Prostate gland (tissue), 2 donors: ENCODE measurements at regions not wholly inside any gene's neighbourhood (a gene's known extent, or its start where the extent isn't known, plus 50 kb on each side); places are given as distances from the start of the nearest gene placed in this dataset.

ENCODE experiments used
- POLR2A ChIP-seq: fragments of 450-650 bp; IDR thresholded peaks from one replicate; pipeline ENCODE4 v1.6.1; 2016; ENCODE audit warnings: antibody characterized with exemption, mild to moderate bottlenecking
- POLR2AphosphoS5 ChIP-seq: sonication (generic); formaldehyde crosslinking; IDR thresholded peaks from one replicate; pipeline ENCODE4 v1.6.1; 2017; ENCODE audit warnings: antibody characterized with exemption
- TF ChIP-seq, protein P1 (sequence below), 4 experiments: fragments of 200-600 bp in 2 of 4; fragments of 450-650 bp in 2 of 4; sonication (generic) in 2 of 4; IDR thresholded peaks; 1 replicate in 3 of 4; 2 replicates in 1 of 4; pipeline ENCODE4 v1.5.1; 2016 to 2019; ENCODE audit warnings: antibody characterized with exemption in 4 of 4, mild to moderate bottlenecking in 2 of 4, moderate library complexity in 2 of 4

DNA sequence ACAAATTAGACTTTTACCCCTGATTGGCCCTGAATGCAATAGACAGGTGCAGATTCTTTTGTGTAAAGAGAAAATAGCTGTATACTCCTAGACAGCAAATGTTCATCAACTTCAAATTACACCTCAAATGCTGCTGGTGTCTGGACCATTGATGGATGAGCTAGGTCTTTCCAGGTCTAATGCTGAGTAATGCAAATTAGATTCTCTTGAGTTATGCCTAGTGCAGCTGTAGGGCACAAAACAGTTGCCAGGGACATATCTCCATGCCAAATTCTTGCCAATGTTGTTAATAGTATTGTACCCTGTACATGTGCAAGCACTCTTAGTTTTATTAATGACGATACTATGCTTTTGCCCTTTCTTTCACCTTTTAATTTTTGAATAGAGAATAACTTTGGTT, 72.3 kb upstream of the CNTLN start:
- TF ChIP-seq, protein P1, sequence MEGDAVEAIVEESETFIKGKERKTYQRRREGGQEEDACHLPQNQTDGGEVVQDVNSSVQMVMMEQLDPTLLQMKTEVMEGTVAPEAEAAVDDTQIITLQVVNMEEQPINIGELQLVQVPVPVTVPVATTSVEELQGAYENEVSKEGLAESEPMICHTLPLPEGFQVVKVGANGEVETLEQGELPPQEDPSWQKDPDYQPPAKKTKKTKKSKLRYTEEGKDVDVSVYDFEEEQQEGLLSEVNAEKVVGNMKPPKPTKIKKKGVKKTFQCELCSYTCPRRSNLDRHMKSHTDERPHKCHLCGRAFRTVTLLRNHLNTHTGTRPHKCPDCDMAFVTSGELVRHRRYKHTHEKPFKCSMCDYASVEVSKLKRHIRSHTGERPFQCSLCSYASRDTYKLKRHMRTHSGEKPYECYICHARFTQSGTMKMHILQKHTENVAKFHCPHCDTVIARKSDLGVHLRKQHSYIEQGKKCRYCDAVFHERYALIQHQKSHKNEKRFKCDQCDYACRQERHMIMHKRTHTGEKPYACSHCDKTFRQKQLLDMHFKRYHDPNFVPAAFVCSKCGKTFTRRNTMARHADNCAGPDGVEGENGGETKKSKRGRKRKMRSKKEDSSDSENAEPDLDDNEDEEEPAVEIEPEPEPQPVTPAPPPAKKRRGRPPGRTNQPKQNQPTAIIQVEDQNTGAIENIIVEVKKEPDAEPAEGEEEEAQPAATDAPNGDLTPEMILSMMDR (IDR thresholded peaks at IDR 0.05), result no peak
- TF ChIP-seq POLR2A (no peak), POLR2AphosphoS5 (no peak)
